ENCODE measurements at regions not wholly inside any gene's neighbourhood (a gene's known extent, or its start where the extent isn't known, plus 50 kb on each side); places are given as distances from the start of the nearest gene placed in this dataset.
A peak's percentile ranks its signal among the peaks of the same experiment; 100 is the strongest.

DNA sequence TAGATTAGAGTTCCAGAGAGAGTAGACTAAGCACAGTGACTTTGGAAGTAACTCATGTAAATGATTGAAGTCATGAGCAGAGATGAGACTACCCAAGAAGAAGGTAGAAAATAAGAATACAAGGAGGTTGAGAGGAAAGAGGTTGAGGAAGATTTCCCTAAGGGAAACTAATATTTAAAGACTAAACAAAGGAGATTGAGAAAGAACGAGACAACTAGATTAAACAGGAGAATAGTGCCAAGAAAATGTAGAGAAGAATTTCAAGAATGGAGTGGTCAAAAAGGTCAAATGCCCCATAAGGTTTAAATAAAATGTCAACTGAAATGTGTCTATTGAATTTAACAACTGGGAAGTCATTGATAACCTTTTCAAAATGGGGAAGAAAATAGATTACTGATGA is 59.0 kb downstream of the RPS29 start:
- no peak for DNase-seq

GRCh38 chr14:49526101-49526500 is 60.1 kb downstream of the RPS29 start:
- no peak for DNase-seq

GRCh38 chr14:49516286-49516685 is 69.9 kb downstream of the RPS29 start:
- peak; percentile 48 for DNase-seq

DNA sequence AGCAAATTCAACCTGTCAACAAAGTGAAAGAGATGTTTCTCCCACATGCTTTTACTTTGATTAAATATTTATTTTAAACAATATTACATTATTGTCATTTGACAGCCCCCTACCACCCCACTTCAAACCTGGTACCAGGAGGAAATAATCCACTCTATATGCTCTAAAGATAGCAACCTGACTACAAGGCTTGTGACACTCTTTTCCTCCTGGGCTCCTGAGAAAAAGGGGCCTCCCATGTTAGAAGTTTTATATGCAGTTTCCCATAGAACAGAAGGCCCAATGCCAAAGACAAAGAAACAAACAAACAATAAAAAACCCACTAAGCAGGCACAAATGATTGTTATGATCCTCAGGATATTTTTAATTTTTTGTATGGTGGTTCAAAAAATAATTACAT is 73.6 kb downstream of the RPS29 start:
- no peak for DNase-seq

DNA sequence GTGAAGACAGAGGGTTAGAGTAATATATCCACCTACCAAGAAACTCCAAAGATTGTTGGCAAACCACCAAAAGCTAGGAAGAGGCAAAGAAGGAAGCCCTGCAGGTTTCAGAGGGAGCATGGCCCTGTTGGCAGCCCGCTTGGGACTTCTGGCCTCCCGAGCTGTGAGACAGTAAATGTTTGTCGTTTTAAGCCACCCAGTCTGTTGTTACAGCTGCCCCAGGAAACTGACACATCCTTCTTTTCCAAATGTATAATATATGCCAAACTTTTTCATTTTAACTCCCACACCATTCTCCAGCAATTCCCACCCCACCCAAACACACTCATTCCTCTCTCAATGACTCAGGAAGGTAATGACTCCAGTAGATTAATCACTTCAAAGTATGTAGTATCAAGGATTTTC is 74.0 kb downstream of the RPS29 start:
- DNase-seq = no peak

- DNase-seq = no peak
Measured at GRCh38 chr14:49508124-49508523, 78.1 kb downstream of the RPS29 start.

DNA sequence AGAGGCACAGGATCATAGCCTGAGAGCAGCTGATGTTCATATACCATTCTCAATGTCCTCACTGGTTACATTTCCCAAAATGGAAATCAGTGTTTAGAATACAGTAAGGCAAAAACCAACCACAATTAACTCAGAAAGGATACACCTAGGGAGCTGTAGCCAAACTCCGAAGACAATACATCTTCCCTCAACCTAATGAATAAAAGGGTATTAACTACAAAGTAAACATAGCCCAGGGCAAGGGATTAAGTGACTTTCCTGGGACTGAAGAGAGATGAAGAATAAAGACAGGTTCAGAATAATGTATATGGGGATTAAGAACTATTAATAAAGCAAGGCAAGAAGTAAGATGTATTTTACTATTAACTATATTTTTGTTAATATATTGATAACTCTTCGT is 79.5 kb downstream of the RPS29 start:
- no peak for DNase-seq

DNA sequence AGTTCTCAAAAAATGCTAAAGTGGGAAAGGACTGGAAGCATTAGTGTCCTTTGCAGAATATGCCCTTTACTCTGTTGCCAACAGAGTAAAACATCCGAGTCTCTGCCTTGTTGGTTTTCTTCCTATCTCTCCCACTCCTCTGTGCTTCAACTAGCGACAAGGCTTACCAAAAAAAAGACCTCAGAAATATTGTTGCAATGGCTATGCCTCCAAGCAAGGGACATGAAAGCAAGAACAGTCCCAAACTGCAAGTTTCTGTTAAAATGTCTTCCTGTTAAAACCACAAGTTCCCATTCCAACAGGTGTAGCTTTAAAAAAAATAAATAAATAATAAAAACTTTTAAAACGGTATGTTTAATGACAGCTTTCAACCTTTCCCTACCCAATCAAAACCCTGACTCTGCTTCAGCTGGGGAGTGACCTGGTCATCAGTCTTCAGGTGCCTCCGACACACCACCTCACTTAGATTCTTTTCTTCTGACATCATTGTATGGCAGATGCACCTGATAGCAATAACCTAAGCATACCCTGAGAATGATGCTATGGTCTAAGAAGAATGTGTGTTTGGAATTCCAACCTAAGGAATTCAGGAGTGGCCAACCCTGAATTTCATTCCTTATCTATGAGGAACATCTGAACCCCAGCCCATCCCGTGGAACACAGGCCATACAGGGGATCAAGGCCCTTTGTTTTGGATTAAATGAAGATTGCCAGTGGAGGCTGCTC is 81.0 kb downstream of the RPS29 start:
- DNase-seq = no peak

GRCh38 chr14:49497725-49498348 is 88.3 kb downstream of the RPS29 start:
- DNase-seq = peak; percentile 72

- no peak for DNase-seq
Measured at GRCh38 chr14:49497267-49497666, 88.9 kb downstream of the RPS29 start.

DNA sequence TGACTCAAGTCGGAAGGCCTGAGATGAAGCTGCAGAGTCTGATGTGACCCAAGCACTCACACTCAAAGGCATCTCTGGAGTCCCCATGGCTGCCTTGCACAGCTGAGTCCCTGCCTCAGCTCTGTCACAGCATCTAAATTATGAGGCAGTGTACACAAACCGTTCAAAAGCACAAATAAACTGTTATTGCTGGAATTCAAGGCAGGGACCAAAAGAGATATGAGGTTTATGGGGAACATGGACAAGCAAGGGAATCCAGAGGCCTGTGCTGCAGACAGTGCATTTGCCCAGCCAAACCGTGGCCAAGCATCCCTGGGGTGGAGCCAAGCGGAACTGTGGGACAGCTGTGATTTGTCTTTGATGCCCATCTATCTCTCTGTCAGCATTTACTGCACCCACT is 91.3 kb downstream of the RPS29 start:
- DNase-seq = no peak

- no peak for DNase-seq
Measured at GRCh38 chr14:49493557-49493956, 92.6 kb downstream of the RPS29 start.

DNA sequence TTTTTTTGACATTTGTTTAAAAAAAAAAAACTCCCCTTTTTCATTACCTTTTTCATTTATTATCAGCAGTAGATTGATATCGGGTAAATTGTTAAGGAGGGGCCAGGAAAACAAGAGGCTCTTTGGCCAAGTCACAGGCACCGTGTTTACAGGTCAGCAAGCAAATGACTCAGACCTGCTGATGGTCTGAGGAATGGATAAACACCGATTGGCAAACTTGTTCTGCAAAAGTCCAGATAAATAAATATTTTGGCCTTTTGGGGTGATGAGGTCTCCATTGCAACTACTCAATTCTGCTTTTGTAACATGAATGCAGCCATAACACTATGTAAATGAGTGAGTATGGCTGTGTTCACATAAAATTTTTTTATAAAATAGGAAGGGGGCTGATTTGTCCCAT is 94.0 kb downstream of the RPS29 start:
- no peak for DNase-seq

DNA sequence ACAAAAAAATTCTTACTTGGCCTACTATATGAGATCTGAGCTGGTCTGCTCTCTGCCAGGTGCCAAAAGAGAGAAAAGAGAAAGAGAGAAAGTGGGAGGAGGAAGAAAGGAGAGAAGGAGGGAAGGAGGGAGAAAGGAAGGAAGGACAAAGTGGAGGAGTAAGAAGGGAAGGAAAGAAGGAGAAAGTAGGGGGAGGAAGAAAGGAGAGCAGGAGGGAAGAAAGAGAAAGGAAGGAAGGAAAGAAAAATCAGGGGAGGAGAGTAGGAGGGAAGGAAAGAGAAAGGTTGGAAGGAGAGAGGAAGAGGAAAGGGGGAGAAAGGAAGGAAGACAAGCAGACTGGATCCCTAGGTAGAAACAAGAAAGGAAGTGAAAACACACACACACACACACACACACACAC is 96.8 kb downstream of the RPS29 start:
- DNase-seq = no peak

DNA sequence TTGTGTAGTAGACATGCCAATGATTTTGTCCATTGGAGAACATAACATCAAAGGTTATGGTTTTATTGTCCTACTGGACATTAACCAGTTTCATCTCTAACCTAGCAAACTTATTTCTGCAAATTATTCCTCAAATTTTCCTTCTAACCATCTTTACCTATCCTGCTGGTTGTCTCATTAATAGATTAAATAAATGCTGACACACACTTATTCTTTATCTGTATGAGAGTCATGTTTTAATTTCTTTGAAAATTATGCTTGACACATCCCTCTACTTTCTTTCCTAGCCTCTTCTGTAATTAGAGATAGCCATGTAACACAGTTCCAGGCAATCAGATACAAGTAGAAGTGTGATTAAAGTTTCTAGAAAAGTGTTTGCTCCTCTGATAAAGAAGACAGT is 98.9 kb downstream of the RPS29 start:
- DNase-seq = no peak

GRCh38 chr14:49485290-49485689 is 100.9 kb downstream of the RPS29 start:
- no peak for DNase-seq

DNA sequence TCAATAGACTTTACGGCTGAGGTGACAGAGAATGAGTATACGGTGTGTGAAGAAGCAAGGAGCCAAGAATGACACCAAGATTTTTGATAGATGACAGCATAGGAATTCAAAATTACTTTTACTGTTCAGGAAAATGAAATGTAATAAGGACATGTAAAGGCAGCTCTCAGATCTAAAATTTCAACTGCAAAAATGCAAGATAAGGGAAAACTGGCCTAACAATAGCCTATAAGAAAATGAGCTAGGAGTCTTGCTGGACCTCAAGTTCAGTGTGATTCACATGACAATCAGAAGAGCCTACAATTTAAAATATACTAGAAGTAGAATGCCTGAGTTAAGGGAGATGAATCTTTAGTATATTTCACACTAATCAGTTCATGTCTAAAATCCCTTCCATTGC is 102.0 kb downstream of the RPS29 start:
- no peak for DNase-seq

DNA sequence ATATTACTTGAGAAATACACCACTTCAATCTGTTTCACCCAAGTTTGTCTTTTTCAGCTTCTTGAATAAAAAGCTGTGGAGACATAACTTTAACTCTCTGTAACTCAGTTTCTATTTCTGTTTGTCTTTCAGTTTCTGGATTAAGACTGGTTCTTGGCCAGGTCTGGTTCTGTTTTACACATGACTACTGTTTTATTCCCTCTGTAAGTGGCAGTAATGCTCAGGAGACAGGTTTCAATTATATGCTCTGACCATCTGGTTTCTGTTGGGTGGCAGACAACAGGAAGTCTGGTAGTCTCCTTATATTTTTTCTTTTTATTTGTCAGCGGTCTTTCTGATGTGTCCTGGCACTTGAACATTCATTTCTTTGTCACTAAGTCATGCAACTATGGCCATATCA is 102.9 kb downstream of the RPS29 start:
- DNase-seq = no peak

- DNase-seq = no peak
Measured at GRCh38 chr14:49480979-49481498, 105.1 kb downstream of the RPS29 start.

- no peak for DNase-seq
Measured at GRCh38 chr14:49480053-49480760, 106.0 kb downstream of the RPS29 start.

DNA sequence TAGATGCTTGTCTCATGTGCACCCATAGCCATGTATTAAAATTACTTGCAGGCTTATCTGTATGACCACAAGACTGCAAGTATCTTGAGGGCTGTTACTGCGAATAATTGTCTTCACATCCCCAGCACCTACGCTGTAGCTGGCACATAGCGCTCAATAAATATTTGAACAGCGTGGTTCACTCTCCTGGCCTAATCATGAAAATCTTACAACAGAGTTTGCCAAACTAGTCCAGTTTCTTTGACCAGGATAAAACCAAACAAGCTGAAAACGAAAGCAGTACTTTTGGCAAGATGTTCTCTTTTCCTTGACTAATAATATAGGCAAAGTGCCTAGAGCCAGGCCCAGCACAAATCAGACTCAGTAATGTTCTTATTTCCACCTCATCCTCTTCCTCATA is 106.7 kb downstream of the RPS29 start:
- no peak for DNase-seq

DNA sequence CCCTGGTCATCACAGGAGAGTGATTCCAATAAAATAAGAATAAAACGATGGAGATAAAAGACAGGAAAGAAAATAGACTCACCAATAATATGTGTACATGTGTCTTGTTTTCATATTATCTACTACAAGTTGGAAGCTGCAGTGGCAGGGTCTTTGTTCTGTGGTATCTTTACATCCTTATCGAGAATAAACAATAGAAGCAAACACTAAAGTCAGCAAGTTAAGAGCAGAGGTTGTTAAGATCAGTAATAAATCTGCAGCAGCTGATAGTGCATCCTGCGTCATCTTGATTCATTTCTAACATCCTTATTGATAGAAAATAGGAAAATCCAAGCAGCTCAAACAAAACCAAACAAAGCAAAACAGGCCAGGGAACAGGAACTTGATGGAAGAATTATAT is 107.4 kb downstream of the RPS29 start:
- no peak for DNase-seq

DNA sequence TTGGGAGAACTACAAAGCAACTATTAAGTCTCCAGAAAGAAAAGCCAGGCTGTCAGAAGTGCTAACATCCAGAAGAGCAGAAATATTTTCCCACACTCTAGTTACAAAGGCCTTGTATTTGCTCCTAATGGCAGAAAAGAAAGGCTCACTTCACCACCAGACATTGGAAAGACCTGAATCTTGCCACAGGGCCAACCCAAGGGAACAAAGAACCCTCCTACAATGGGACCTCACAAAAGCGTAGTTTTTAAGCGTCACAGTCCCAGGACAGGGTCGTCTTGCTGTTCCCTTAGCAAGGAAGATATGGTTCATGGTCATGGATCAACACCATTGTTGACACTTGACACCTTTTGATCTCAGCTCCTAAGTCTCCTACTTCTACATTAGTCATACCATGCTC is 119.1 kb downstream of the RPS29 start:
- DNase-seq = no peak

- no peak for DNase-seq
Measured at GRCh38 chr14:49464885-49465284, 121.3 kb downstream of the RPS29 start.

Data from NCI-H1092 treated with DMSO at 0.1 percent for 48 hours (cell line).